K562 (cell line): ENCODE measurements at regions not wholly inside any gene's neighbourhood (a gene's known extent, or its start where the extent isn't known, plus 50 kb on each side); places are given as distances from the start of the nearest gene placed in this dataset.

Source experiments
- ATAC-seq: fragments of 200-7000 bp; cut with Tn5 transposase; 3 replicates; pipeline ENCODE4 v1.9.1; 2020; ENCODE audit warnings: moderate library complexity
- BruUV-seq: library from RNA; stranded (reverse); fragments of 400-500 nt; replicated peaks from 2 replicates; lab custom pipeline; 2021; lab: Mats Ljungman, UMichigan
- CTCF ChIA-PET: fragments of 300-600 bp; formaldehyde crosslinking; extraction: SDS; loops from one replicate; lab custom pipeline; 2021; ENCODE audit warnings: low intra/inter-chr PET ratio; lab: Yijun Ruan, JAX
- POLR2A ChIA-PET: fragments of 300-600, 350-650 bp; sonication (Branson Sonifier 250); formaldehyde crosslinking; extraction: SDS; loops from one replicate; lab custom pipeline; 2021; ENCODE audit warnings: antibody characterized with exemption, inconsistent platforms; lab: Yijun Ruan, JAX
- DNase-seq, 4 experiments: peaks; one replicate each; pipeline versions ENCODE4 v3.0.0 to v3.0.0-alpha.2; 2011 to 2018; ENCODE audit warnings: low spot score in 3 of 4, mixed read lengths in 3 of 4; ENCODE audit errors: extremely low read depth in 1 of 4
- FAIRE-seq: peaks from 2 replicates; lab custom pipeline; 2011; peaks lifted over from hg19 to GRCh38; lab: Jason Lieb, UNC
- H2AFZ ChIP-seq: 2 replicates; pipeline ENCODE4 v1.6.0; 2011; ENCODE audit warnings: low read depth, low read length, control low read depth, inconsistent platforms
- H3K27ac ChIP-seq: fragments of 200-600 bp; 3 replicates; pipeline ENCODE4 v1.8.0; 2011; ENCODE audit warnings: low read depth, mild to moderate bottlenecking, control low read depth, inconsistent platforms, low read length, moderate library complexity, mixed read lengths; ENCODE audit errors: extremely low read depth
- H3K27me3 ChIP-seq, 2 experiments: fragments of 300-600 bp in 1 of 2; 2 replicates in 1 of 2; 3 replicates in 1 of 2; pipeline versions ENCODE4 v1.6.0 to v1.8.0; 2011; ENCODE audit warnings: inconsistent platforms in 2 of 2, low read length in 2 of 2, mild to moderate bottlenecking in 1 of 2, mixed read lengths in 1 of 2, moderate library complexity in 1 of 2; ENCODE audit not compliant: control insufficient read depth in 2 of 2, insufficient read depth in 2 of 2
- H3K36me3 ChIP-seq: fragments of 300-600 bp; 3 replicates; pipeline ENCODE4 v1.8.0; 2011; ENCODE audit warnings: mild to moderate bottlenecking, low read length, inconsistent platforms; ENCODE audit not compliant: control insufficient read depth, insufficient read depth
- H3K4me1 ChIP-seq, 2 experiments: fragments of 200-600 bp in 1 of 2; replicated peaks in 1 of 2; 2 replicates in 1 of 2; 3 replicates in 1 of 2; pipeline versions ENCODE4 v1.5.1 to v1.8.0; 2011; ENCODE audit warnings: inconsistent platforms in 2 of 2, low read length in 2 of 2, mild to moderate bottlenecking in 1 of 2, mixed read lengths in 1 of 2, moderate library complexity in 1 of 2; ENCODE audit not compliant: control insufficient read depth in 2 of 2, insufficient read depth in 2 of 2
- H3K4me2 ChIP-seq: 2 replicates; pipeline ENCODE4 v1.6.1; 2011; ENCODE audit warnings: low read length, control low read depth, inconsistent platforms, mixed read lengths; ENCODE audit not compliant: insufficient read depth
- H3K4me3 ChIP-seq: fragments of 200-600 bp; sonication (generic), shearing (Covaris generic); 2 replicates; pipeline ENCODE4 v1.5.1; 2016; ENCODE audit warnings: control low read depth, inconsistent platforms
- H3K79me2 ChIP-seq: fragments of 200-600 bp; 3 replicates; pipeline ENCODE4 v1.8.0; 2011; ENCODE audit warnings: low read length, inconsistent platforms; ENCODE audit not compliant: control insufficient read depth, insufficient read depth
- H3K9ac ChIP-seq, 2 experiments: 2 replicates each; pipeline versions ENCODE4 v1.6.0 to v1.6.1; 2011; ENCODE audit warnings: low read depth in 2 of 2, low read length in 2 of 2, control low read depth in 1 of 2, inconsistent platforms in 1 of 2, mild to moderate bottlenecking in 1 of 2, mixed read lengths in 1 of 2; ENCODE audit not compliant: insufficient read depth in 1 of 2
- H3K9me1 ChIP-seq: one replicate; pipeline ENCODE4 v1.6.0; 2011; ENCODE audit warnings: inconsistent platforms, mild to moderate bottlenecking, low read length, moderate library complexity; ENCODE audit not compliant: control insufficient read depth, insufficient read depth
- H3K9me3 ChIP-seq: replicated peaks from 2 replicates; pipeline ENCODE4 v1.5.1; 2011; ENCODE audit warnings: low read depth, low read length, inconsistent platforms; ENCODE audit not compliant: control insufficient read depth, insufficient read depth
- H4K20me1 ChIP-seq: replicated peaks from 2 replicates; pipeline ENCODE4 v1.6.1; 2011; ENCODE audit warnings: low read length, inconsistent platforms, mixed read lengths; ENCODE audit not compliant: control insufficient read depth, insufficient read depth
- EHMT2 ChIP-seq: fragments of 450-650 bp; IDR thresholded peaks from 2 replicates; pipeline ENCODE4 v1.6.1; 2018; ENCODE audit warnings: antibody characterized with exemption
- MYC ChIP-seq, 2 experiments: fragments of 250-450 bp in 1 of 2; sonication (Bioruptor Pico) in 1 of 2; IDR thresholded peaks; 2 replicates each; pipeline versions ENCODE4 v1.5.1 to v1.6.1; 2012 to 2021; ENCODE audit warnings: low read depth in 2 of 2, borderline replicate concordance in 1 of 2, improper control_type of control experiment in 1 of 2, low read length in 1 of 2, mild to moderate bottlenecking in 1 of 2, moderate library complexity in 1 of 2
- TAF9B ChIP-seq: fragments of 450-650 bp; IDR thresholded peaks from 2 replicates; pipeline ENCODE4 v1.6.1; 2018; ENCODE audit warnings: mild to moderate bottlenecking; ENCODE audit not compliant: partially characterized antibody
- TSC22D4 ChIP-seq: fragments of 450-650 bp; IDR thresholded peaks from 2 replicates; pipeline ENCODE4 v1.6.1; 2016; ENCODE audit warnings: missing genetic modification characterization, missing biosample characterization, control low read depth
- ZNF184 ChIP-seq: sonication (generic); formaldehyde crosslinking; IDR thresholded peaks from 2 replicates; pipeline ENCODE4 v1.5.0; 2020; ENCODE audit warnings: missing genetic modification reagents
- ZNF785 ChIP-seq: fragments of 250-450 bp; sonication (Bioruptor Pico); IDR thresholded peaks from 2 replicates; pipeline ENCODE4 v1.4.0; 2020; ENCODE audit warnings: mild to moderate bottlenecking
- WGBS: fragments of 100-300 bp; shearing (Covaris generic); methylation state at CpG from one replicate; pipeline ENCODE4 v1.1.6; 2016; ENCODE audit warnings: low coverage, mixed read lengths; ENCODE audit not compliant: insufficient coverage; ENCODE audit errors: missing lambda C conversion rate; 5-methylcytosine and 5-hydroxymethylcytosine counted together
- in situ Hi-C: fragments of 300-500 bp; cut with MboI; formaldehyde crosslinking; loops from 4 replicates; pipeline ENCODE4 v1.15.0; 2018; ENCODE audit warnings: inconsistent platforms, mixed read lengths
- intact Hi-C: fragments of 100-400 bp; cut with micrococcal nuclease; formaldehyde crosslinking; loops from 2 replicates; pipeline ENCODE4 v1.14.2; 2022
- TF ChIP-seq, protein P1 (sequence below): fragments of 200-800 bp; sonication (Bioruptor generic); IDR thresholded peaks from 2 replicates; pipeline ENCODE4 v1.6.1; 2016; ENCODE audit warnings: missing genetic modification characterization, missing compliant biosample characterization

DNA sequence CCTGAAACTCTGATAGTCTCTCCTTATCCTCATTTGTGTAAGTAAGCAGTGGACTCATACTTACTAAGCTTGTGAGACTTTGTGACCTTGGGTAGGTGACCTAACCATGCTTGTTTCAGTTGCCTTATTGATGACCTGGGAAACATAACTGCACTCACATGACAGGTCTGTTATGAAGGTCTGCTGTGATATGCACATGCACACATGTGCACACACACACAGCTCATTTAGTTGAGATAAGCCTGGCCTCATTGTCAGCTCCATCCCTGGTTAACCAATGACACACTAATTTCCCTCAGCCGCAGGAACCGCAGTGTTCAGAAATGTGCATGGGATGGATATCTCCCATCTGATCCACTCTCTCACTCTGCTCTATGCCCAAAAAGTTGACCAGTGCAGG is 177.2 kb downstream of the GPAM start (continued):
- TF ChIP-seq, protein P1, sequence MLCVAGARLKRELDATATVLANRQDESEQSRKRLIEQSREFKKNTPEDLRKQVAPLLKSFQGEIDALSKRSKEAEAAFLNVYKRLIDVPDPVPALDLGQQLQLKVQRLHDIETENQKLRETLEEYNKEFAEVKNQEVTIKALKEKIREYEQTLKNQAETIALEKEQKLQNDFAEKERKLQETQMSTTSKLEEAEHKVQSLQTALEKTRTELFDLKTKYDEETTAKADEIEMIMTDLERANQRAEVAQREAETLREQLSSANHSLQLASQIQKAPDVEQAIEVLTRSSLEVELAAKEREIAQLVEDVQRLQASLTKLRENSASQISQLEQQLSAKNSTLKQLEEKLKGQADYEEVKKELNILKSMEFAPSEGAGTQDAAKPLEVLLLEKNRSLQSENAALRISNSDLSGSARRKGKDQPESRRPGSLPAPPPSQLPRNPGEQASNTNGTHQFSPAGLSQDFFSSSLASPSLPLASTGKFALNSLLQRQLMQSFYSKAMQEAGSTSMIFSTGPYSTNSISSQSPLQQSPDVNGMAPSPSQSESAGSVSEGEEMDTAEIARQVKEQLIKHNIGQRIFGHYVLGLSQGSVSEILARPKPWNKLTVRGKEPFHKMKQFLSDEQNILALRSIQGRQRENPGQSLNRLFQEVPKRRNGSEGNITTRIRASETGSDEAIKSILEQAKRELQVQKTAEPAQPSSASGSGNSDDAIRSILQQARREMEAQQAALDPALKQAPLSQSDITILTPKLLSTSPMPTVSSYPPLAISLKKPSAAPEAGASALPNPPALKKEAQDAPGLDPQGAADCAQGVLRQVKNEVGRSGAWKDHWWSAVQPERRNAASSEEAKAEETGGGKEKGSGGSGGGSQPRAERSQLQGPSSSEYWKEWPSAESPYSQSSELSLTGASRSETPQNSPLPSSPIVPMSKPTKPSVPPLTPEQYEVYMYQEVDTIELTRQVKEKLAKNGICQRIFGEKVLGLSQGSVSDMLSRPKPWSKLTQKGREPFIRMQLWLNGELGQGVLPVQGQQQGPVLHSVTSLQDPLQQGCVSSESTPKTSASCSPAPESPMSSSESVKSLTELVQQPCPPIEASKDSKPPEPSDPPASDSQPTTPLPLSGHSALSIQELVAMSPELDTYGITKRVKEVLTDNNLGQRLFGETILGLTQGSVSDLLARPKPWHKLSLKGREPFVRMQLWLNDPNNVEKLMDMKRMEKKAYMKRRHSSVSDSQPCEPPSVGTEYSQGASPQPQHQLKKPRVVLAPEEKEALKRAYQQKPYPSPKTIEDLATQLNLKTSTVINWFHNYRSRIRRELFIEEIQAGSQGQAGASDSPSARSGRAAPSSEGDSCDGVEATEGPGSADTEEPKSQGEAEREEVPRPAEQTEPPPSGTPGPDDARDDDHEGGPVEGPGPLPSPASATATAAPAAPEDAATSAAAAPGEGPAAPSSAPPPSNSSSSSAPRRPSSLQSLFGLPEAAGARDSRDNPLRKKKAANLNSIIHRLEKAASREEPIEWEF (CRISPR knock-in tag): no peak
- TF ChIP-seq ZNF184 (CRISPR knock-in tag): no peak
- no peak for TF ChIP-seq TSC22D4 (tag)
- TF ChIP-seq TAF9B: no peak

DNA sequence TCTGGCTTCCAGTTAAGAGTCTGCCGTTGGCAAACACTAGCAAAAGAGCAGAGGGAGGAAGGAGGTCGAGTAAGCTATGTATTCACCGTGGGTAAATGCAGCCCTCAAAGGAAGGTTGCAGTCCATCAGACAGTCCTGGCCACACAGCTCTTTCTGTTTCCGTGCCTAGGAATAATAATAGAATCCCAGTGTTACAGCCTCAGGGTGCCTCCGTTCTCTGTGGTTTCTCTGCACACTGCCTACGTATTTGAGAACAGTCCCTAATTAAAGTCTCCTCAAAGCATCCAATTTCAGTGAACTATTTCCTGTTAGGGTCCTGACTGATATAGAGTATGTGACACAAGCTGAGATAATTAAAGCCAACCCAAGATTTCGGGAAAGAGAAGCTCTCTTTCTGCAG is 176.7 kb downstream of the GPAM start:
- H3K27ac ChIP-seq: no peak overlapping the region
- no peak for DNase-seq
- TF ChIP-seq MYC (IDR thresholded peaks at IDR 0.05; ENCODE audit: low read depth, low read length) (no peak), MYC (CRISPR knock-in tag; IDR thresholded peaks at IDR 0.05; ENCODE audit: borderline replicate concordance, low read depth) (no peak), EHMT2 (no peak), ZNF785 (CRISPR knock-in tag) (no peak)
- TF ChIP-seq, all 486 proteins: peak for 0
- no peak overlapping the region for H3K9ac ChIP-seq
- no peaks in the 10 kb centered on the region for H3K9me3 ChIP-seq
- FAIRE-seq (no peak), ATAC-seq (no peak)
- ChIA-PET CTCF (no interaction called here), POLR2A (no interaction called here)
- H2AFZ ChIP-seq: no peak overlapping the region
- no peak overlapping the region for H3K4me3 ChIP-seq
- in situ Hi-C loops (no loop called here), intact Hi-C loops (no loop called here)
- no peaks in the 10 kb centered on the region for H3K36me3 ChIP-seq
- no peaks in the 10 kb centered on the region for H4K20me1 ChIP-seq
- H3K4me2 ChIP-seq: no peak overlapping the region
- no peaks in the 10 kb centered on the region for H3K9me1 ChIP-seq
- H3K4me1 ChIP-seq: no peaks in the 10 kb centered on the region
- BruUV-seq: no TSS peak
- WGBS: 0% methylated on average over 7 of the region's 7 CpGs
- H3K27me3 ChIP-seq: no peaks in the 10 kb centered on the region
- no peaks in the 10 kb centered on the region for H3K79me2 ChIP-seq
